ENCODE measurements at regions not wholly inside any gene's neighbourhood (a gene's known extent, or its start where the extent isn't known, plus 50 kb on each side); places are given as distances from the start of the nearest gene placed in this dataset.

- no peak for DNase-seq
Measured at GRCh38 chr1:208298593-208299269, 54.5 kb upstream of the PLXNA2 start.

- DNase-seq, result no peak
Measured at GRCh38 chr1:208300084-208300770, 56.0 kb upstream of the PLXNA2 start.

GRCh38 chr1:208302699-208303238 lies 58.6 kb upstream of the PLXNA2 start:
- DNase-seq, result no peak

- DNase-seq, result no peak
Measured at GRCh38 chr1:208303743-208304712, 59.8 kb upstream of the PLXNA2 start.

GRCh38 chr1:208308221-208308620 lies 64.0 kb upstream of the PLXNA2 start:
- DNase-seq, result no peak

GRCh38 chr1:208309771-208310170 lies 65.6 kb upstream of the PLXNA2 start:
- DNase-seq, result peak; percentile 15

- DNase-seq, result peak; percentile 36
Measured at GRCh38 chr1:208312706-208313105, 68.5 kb upstream of the PLXNA2 start.

- no peak for DNase-seq
Measured at GRCh38 chr1:208314431-208314830, 70.2 kb upstream of the PLXNA2 start.

- no peak for DNase-seq
Measured at GRCh38 chr1:208318150-208318734, 74.1 kb upstream of the PLXNA2 start.

- DNase-seq, result no peak
Measured at GRCh38 chr1:208324005-208324404, 79.8 kb upstream of the PLXNA2 start.

GRCh38 chr1:208326033-208326432 lies 81.8 kb upstream of the PLXNA2 start:
- DNase-seq, result no peak

- DNase-seq, result no peak
Measured at GRCh38 chr1:208329300-208329699, 85.1 kb upstream of the PLXNA2 start.

- DNase-seq, result no peak
Measured at GRCh38 chr1:208332036-208332773, 88.0 kb upstream of the PLXNA2 start.

- no peak for DNase-seq
Measured at GRCh38 chr1:208332774-208333126, 88.6 kb upstream of the PLXNA2 start.

- DNase-seq, result no peak
Measured at GRCh38 chr1:208333676-208334075, 89.5 kb upstream of the PLXNA2 start.

- DNase-seq, result no peak
Measured at GRCh38 chr1:208335371-208336136, 91.4 kb upstream of the PLXNA2 start.

GRCh38 chr1:208336137-208336518 lies 91.9 kb upstream of the PLXNA2 start:
- DNase-seq, result no peak

- no peak for DNase-seq
Measured at GRCh38 chr1:208339911-208340310, 95.7 kb upstream of the PLXNA2 start.

GRCh38 chr1:208343226-208343625 lies 99.0 kb upstream of the PLXNA2 start:
- DNase-seq, result no peak

- DNase-seq, result no peak
Measured at GRCh38 chr1:208344202-208344857, 100.1 kb upstream of the PLXNA2 start.

- no peak for DNase-seq
Measured at GRCh38 chr1:208347191-208347590, 103.0 kb upstream of the PLXNA2 start.
